Neural progenitor cell (in vitro differentiated cells): ENCODE measurements at regions not wholly inside any gene's neighbourhood (a gene's known extent, or its start where the extent isn't known, plus 50 kb on each side); places are given as distances from the start of the nearest gene placed in this dataset.

Experiments
- DNase-seq: peaks from one replicate; pipeline ENCODE4 v3.0.0-alpha.2; 2016; ENCODE audit warnings: low spot score
- H2AFZ ChIP-seq: fragments of 200-600 bp; sonication (generic); replicated peaks from 2 replicates; pipeline ENCODE4 v1.6.1; 2016; ENCODE audit warnings: antibody characterized with exemption
- H3F3A ChIP-seq: fragments of 200-600 bp; sonication (generic); 2 replicates; pipeline ENCODE4 v1.6.1; 2016; ENCODE audit warnings: antibody characterized with exemption, low read depth
- H3K27ac ChIP-seq: fragments of 200-600 bp; sonication (generic); 2 replicates; pipeline ENCODE4 v1.5.1; 2016; ENCODE audit warnings: mild to moderate bottlenecking
- H3K27me3 ChIP-seq: fragments of 200-600 bp; sonication (generic); 2 replicates; pipeline ENCODE4 v1.6.1; 2016; ENCODE audit warnings: mild to moderate bottlenecking, moderate library complexity
- H3K36me3 ChIP-seq: fragments of 200-600 bp; sonication (generic); 2 replicates; pipeline ENCODE4 v1.5.1; 2016
- H3K4me1 ChIP-seq: fragments of 200-600 bp; sonication (generic); 2 replicates; pipeline ENCODE4 v1.6.1; 2016; ENCODE audit warnings: mixed run types
- H3K4me2 ChIP-seq: fragments of 200-600 bp; sonication (generic); 2 replicates; pipeline ENCODE4 v1.6.1; 2016
- H3K4me3 ChIP-seq: fragments of 200-600 bp; sonication (generic); 2 replicates; pipeline ENCODE4 v1.5.1; 2016
- H3K79me2 ChIP-seq: fragments of 200-600 bp; sonication (generic); 2 replicates; pipeline ENCODE4 v1.6.1; 2016; ENCODE audit warnings: low read depth
- H3K9ac ChIP-seq: fragments of 200-600 bp; sonication (generic); 2 replicates; pipeline ENCODE4 v1.6.1; 2016
- H3K9me3 ChIP-seq: fragments of 200-600 bp; sonication (generic); 2 replicates; pipeline ENCODE4 v1.5.1; 2016; ENCODE audit warnings: low read depth
- H4K20me1 ChIP-seq: fragments of 200-600 bp; sonication (generic); 2 replicates; pipeline ENCODE4 v1.6.1; 2016; ENCODE audit warnings: low read depth
- H3K27ac Mint-ChIP-seq: 3 replicates; pipeline ENCODE4 v1.8.0; 2021; ENCODE audit warnings: mixed read lengths
- H3K27me3 Mint-ChIP-seq: 2 replicates; pipeline ENCODE4 v1.8.0; 2022; ENCODE audit warnings: low read depth, mild to moderate bottlenecking, inconsistent platforms, moderate library complexity, mixed read lengths; ENCODE audit not compliant: insufficient read depth
- H3K36me3 Mint-ChIP-seq: 3 replicates; pipeline ENCODE4 v1.8.0; 2021; ENCODE audit warnings: mixed read lengths
- H3K4me1 Mint-ChIP-seq: 3 replicates; pipeline ENCODE4 v1.8.0; 2021; ENCODE audit warnings: mixed read lengths
- H3K4me3 Mint-ChIP-seq: 3 replicates; pipeline ENCODE4 v1.8.0; 2021; ENCODE audit warnings: mild to moderate bottlenecking, moderate library complexity, mixed read lengths
- H3K9me3 Mint-ChIP-seq: 3 replicates; pipeline ENCODE4 v1.8.0; 2020; ENCODE audit warnings: mixed read lengths
- CTCF ChIP-seq: fragments of 200-600 bp; sonication (generic); IDR thresholded peaks from 2 replicates; pipeline ENCODE4 v1.5.1; 2017; ENCODE audit warnings: antibody characterized with exemption, mild to moderate bottlenecking
- EZH2 ChIP-seq: fragments of 200-600 bp; sonication (generic); IDR thresholded peaks from 2 replicates; pipeline ENCODE4 v1.6.1; 2017; ENCODE audit warnings: antibody characterized with exemption, mild to moderate bottlenecking, moderate library complexity
- EZH2phosphoT487 ChIP-seq: fragments of 200-600 bp; sonication (generic); IDR thresholded peaks from 2 replicates; pipeline ENCODE4 v1.6.1; 2017; ENCODE audit warnings: antibody characterized with exemption

GRCh38 chr14:56738020-56738419, 72.3 kb downstream of the OTX2 start:
- DNase-seq, result no peak

GRCh38 chr14:56733396-56733795, 76.9 kb downstream of the OTX2 start:
- Histone ChIP-seq H3K4me2 (peak overlapping the region; percentile 45), H3K27me3 (peaks cover 28% of the 10 kb centered on the region), H3F3A (peaks cover 48% of the 10 kb centered on the region), H3K4me1 (peaks cover 27% of the 10 kb centered on the region), H4K20me1 (no peaks in the 10 kb centered on the region), H3K79me2 (no peaks in the 10 kb centered on the region), H3K27ac (peak overlapping the region; percentile 72), H3K36me3 (no peaks in the 10 kb centered on the region), H3K9me3 (no peaks in the 10 kb centered on the region), H3K4me3 (no peak overlapping the region), H3K9ac (no peak overlapping the region), H2AFZ (peak overlapping the region; percentile 89)
- TF ChIP-seq CTCF, result no peak
- no peak for TF ChIP-seq EZH2phosphoT487
- no peak for TF ChIP-seq EZH2
- Mint-ChIP-seq H3K27ac (no peak overlapping the region), H3K4me3 (no peak overlapping the region), H3K4me1 (peaks cover 10% of the 10 kb centered on the region), H3K36me3 (no peaks in the 10 kb centered on the region), H3K9me3 (no peaks in the 10 kb centered on the region), H3K27me3 (peaks cover 12% of the 10 kb centered on the region)
- DNase-seq, result peak; percentile 52

More at GRCh38 chr14:56738020-56738419, 72.3 kb downstream of the OTX2 start:
- Histone ChIP-seq H3F3A (peaks cover 19% of the 10 kb centered on the region), H3K4me2 (no peak overlapping the region), H3K9ac (no peak overlapping the region), H4K20me1 (no peaks in the 10 kb centered on the region), H3K27ac (no peak overlapping the region), H3K36me3 (no peaks in the 10 kb centered on the region), H2AFZ (no peak overlapping the region), H3K27me3 (no peaks in the 10 kb centered on the region), H3K4me3 (no peak overlapping the region), H3K9me3 (no peaks in the 10 kb centered on the region), H3K79me2 (no peaks in the 10 kb centered on the region), H3K4me1 (peaks cover 14% of the 10 kb centered on the region)
- H3K4me1 Mint-ChIP-seq, result peaks cover 7% of the 10 kb centered on the region
- H3K27me3 Mint-ChIP-seq, result peaks cover under 1% of the 10 kb centered on the region
- no peak overlapping the region for H3K27ac Mint-ChIP-seq
- no peak overlapping the region for H3K4me3 Mint-ChIP-seq
- H3K9me3 Mint-ChIP-seq, result no peaks in the 10 kb centered on the region
- no peaks in the 10 kb centered on the region for H3K36me3 Mint-ChIP-seq
- TF ChIP-seq EZH2 (no peak), EZH2phosphoT487 (no peak), CTCF (no peak)

GRCh38 chr14:56731187-56731586, 79.1 kb downstream of the OTX2 start:
- peaks cover 27% of the 10 kb centered on the region for H3K4me1 ChIP-seq

GRCh38 chr14:56730538-56731145, 79.6 kb downstream of the OTX2 start:
- Mint-ChIP-seq H3K4me1 (peaks cover 10% of the 10 kb centered on the region), H3K36me3 (no peaks in the 10 kb centered on the region), H3K4me3 (no peak overlapping the region), H3K9me3 (no peaks in the 10 kb centered on the region), H3K27ac (no peak overlapping the region), H3K27me3 (peaks cover 12% of the 10 kb centered on the region)
- no peaks in the 10 kb centered on the region for H4K20me1 ChIP-seq
- peak overlapping the region; percentile 29 for H2AFZ ChIP-seq
- no peaks in the 10 kb centered on the region for H3K79me2 ChIP-seq
- no peak overlapping the region for H3K27ac ChIP-seq
- no peak overlapping the region for H3K9ac ChIP-seq
- peak overlapping the region; percentile 69 for H3K4me2 ChIP-seq
- H3K27me3 ChIP-seq, result peaks cover 28% of the 10 kb centered on the region
- peaks cover 27% of the 10 kb centered on the region for H3K4me1 ChIP-seq
- no peak for TF ChIP-seq CTCF
- no peak for TF ChIP-seq EZH2
- peak; percentile 58 for DNase-seq
- H3K4me3 ChIP-seq, result peak overlapping the region; percentile 14
- no peaks in the 10 kb centered on the region for H3K9me3 ChIP-seq
- peaks cover 48% of the 10 kb centered on the region for H3F3A ChIP-seq
- no peaks in the 10 kb centered on the region for H3K36me3 ChIP-seq

More at GRCh38 chr14:56731187-56731586, 79.1 kb downstream of the OTX2 start:
- TF ChIP-seq EZH2phosphoT487, result no peak
- Histone ChIP-seq H3K4me2 (peak overlapping the region; percentile 69), H3K9ac (no peak overlapping the region), H3K27me3 (peaks cover 28% of the 10 kb centered on the region), H3F3A (peaks cover 48% of the 10 kb centered on the region), H4K20me1 (no peaks in the 10 kb centered on the region), H3K27ac (no peak overlapping the region), H3K4me3 (peak overlapping the region; percentile 14), H3K79me2 (no peaks in the 10 kb centered on the region), H3K9me3 (no peaks in the 10 kb centered on the region), H3K36me3 (no peaks in the 10 kb centered on the region), H2AFZ (no peak overlapping the region)
- H3K4me3 Mint-ChIP-seq, result no peak overlapping the region
- no peaks in the 10 kb centered on the region for H3K36me3 Mint-ChIP-seq
- H3K4me1 Mint-ChIP-seq, result peaks cover 10% of the 10 kb centered on the region
- H3K9me3 Mint-ChIP-seq, result no peaks in the 10 kb centered on the region
- no peak for DNase-seq
- no peak overlapping the region for H3K27ac Mint-ChIP-seq
- H3K27me3 Mint-ChIP-seq, result peaks cover 12% of the 10 kb centered on the region
